ENCODE measurements at regions not wholly inside any gene's neighbourhood (a gene's known extent, or its start where the extent isn't known, plus 50 kb on each side); places are given as distances from the start of the nearest gene placed in this dataset.

GRCh38 chr12:30507576-30507975 is 188.1 kb downstream of the IPO8 start:
- no peak for DNase-seq (ENCODE audit: low read depth, low spot score)

GRCh38 chr12:30506411-30506810 is 189.3 kb downstream of the IPO8 start:
- DNase-seq (ENCODE audit: low read depth, low spot score), result no peak

- DNase-seq (ENCODE audit: low read depth, low spot score), result no peak
Measured at GRCh38 chr12:30501718-30502117, 194.0 kb downstream of the IPO8 start.

GRCh38 chr12:30500532-30500931 is 195.1 kb downstream of the IPO8 start:
- no peak for DNase-seq (ENCODE audit: low read depth, low spot score)

- no peak for DNase-seq (ENCODE audit: low read depth, low spot score)
Measured at GRCh38 chr12:30485230-30485890, 210.3 kb downstream of the IPO8 start.

GRCh38 chr12:30484658-30485057 is 211.0 kb downstream of the IPO8 start:
- no peak for DNase-seq (ENCODE audit: low read depth, low spot score)

GRCh38 chr12:30482650-30483049 is 213.0 kb downstream of the IPO8 start:
- DNase-seq (ENCODE audit: low read depth, low spot score), result no peak

- no peak for DNase-seq (ENCODE audit: low read depth, low spot score)
Measured at GRCh38 chr12:30473274-30473673, 222.4 kb downstream of the IPO8 start.

- no peak for DNase-seq (ENCODE audit: low read depth, low spot score)
Measured at GRCh38 chr12:30466093-30466585, 229.5 kb downstream of the IPO8 start.

GRCh38 chr12:30463636-30464035 is 232.0 kb downstream of the IPO8 start:
- no peak for DNase-seq (ENCODE audit: low read depth, low spot score)

GRCh38 chr12:30462249-30462648 is 233.4 kb downstream of the IPO8 start:
- DNase-seq (ENCODE audit: low read depth, low spot score), result no peak

- DNase-seq (ENCODE audit: low read depth, low spot score), result no peak
Measured at GRCh38 chr12:30461026-30461615, 234.5 kb downstream of the IPO8 start.

GRCh38 chr12:30458453-30458852 is 237.2 kb downstream of the IPO8 start:
- no peak for DNase-seq (ENCODE audit: low read depth, low spot score)

GRCh38 chr12:30457621-30458289 is 237.9 kb downstream of the IPO8 start:
- DNase-seq (ENCODE audit: low read depth, low spot score), result no peak

GRCh38 chr12:30450872-30451271 is 244.8 kb downstream of the IPO8 start:
- DNase-seq (ENCODE audit: low read depth, low spot score), result no peak

- no peak for DNase-seq (ENCODE audit: low read depth, low spot score)
Measured at GRCh38 chr12:30450226-30450625, 245.4 kb downstream of the IPO8 start.

- DNase-seq (ENCODE audit: low read depth, low spot score), result no peak
Measured at GRCh38 chr12:30448038-30448437, 247.6 kb downstream of the IPO8 start.

- DNase-seq (ENCODE audit: low read depth, low spot score), result no peak
Measured at GRCh38 chr12:30447061-30447750, 248.5 kb downstream of the IPO8 start.

- no peak for DNase-seq (ENCODE audit: low read depth, low spot score)
Measured at GRCh38 chr12:30442461-30442860, 253.2 kb downstream of the IPO8 start.

- DNase-seq (ENCODE audit: low read depth, low spot score), result no peak
Measured at GRCh38 chr12:30440826-30441602, 254.7 kb downstream of the IPO8 start.

- DNase-seq (ENCODE audit: low read depth, low spot score), result no peak
Measured at GRCh38 chr12:30439201-30439600, 256.5 kb downstream of the IPO8 start.

All from iPS DF 19.7 (cell line).